ENCODE measurements at regions not wholly inside any gene's neighbourhood (a gene's known extent, or its start where the extent isn't known, plus 50 kb on each side); places are given as distances from the start of the nearest gene placed in this dataset.

GRCh38 chr14:51554953-51555352 lies 96.8 kb upstream of the FRMD6 start:
- Histone ChIP-seq H3K79me2 (ENCODE audit: insufficient read depth, low read length) (no peaks in the 10 kb centered on the region), H3K9me3 (ENCODE audit: insufficient read depth, low read length) (no peaks in the 10 kb centered on the region), H3K4me3 (ENCODE audit: insufficient read depth, low read length, poor library complexity, severe bottlenecking) (no peak overlapping the region), H3K36me3 (ENCODE audit: low read length) (no peaks in the 10 kb centered on the region), H3K9me2 (replicated peaks; ENCODE audit: insufficient read depth, low read length) (no peaks in the 10 kb centered on the region), H3K27ac (ENCODE audit: low read depth, low read length) (no peak overlapping the region), H4K20me1 (ENCODE audit: low read depth, low read length) (no peaks in the 10 kb centered on the region), H3K4me2 (ENCODE audit: low read depth, low read length, poor library complexity, severe bottlenecking) (no peak overlapping the region), H3K9ac (ENCODE audit: low read length) (no peak overlapping the region), H2AFZ (ENCODE audit: low read depth, low read length, severe bottlenecking) (no peak overlapping the region), H3K27me3 (ENCODE audit: low read length) (no peaks in the 10 kb centered on the region), H3F3A (ENCODE audit: insufficient read depth) (no peaks in the 10 kb centered on the region)
- TF ChIP-seq EZH2phosphoT487 (conservative IDR thresholded peaks at IDR 0.05; ENCODE audit: low read length) (no peak), CTCF (IDR thresholded peaks at IDR 0.05; ENCODE audit: insufficient read depth, low read length, poor library complexity, severe bottlenecking) (no peak)

GRCh38 chr14:51561141-51561540 lies 90.6 kb upstream of the FRMD6 start:
- TF ChIP-seq CTCF (IDR thresholded peaks at IDR 0.05; ENCODE audit: insufficient read depth, low read length, poor library complexity, severe bottlenecking) = no peak
- TF ChIP-seq EZH2phosphoT487 (conservative IDR thresholded peaks at IDR 0.05; ENCODE audit: low read length) = no peak
- Histone ChIP-seq H2AFZ (ENCODE audit: low read depth, low read length, severe bottlenecking) (no peak overlapping the region), H3K36me3 (ENCODE audit: low read length) (no peaks in the 10 kb centered on the region), H3K9ac (ENCODE audit: low read length) (no peak overlapping the region), H3K79me2 (ENCODE audit: insufficient read depth, low read length) (no peaks in the 10 kb centered on the region), H3K9me2 (replicated peaks; ENCODE audit: insufficient read depth, low read length) (no peaks in the 10 kb centered on the region), H4K20me1 (ENCODE audit: low read depth, low read length) (no peaks in the 10 kb centered on the region), H3K4me3 (ENCODE audit: insufficient read depth, low read length, poor library complexity, severe bottlenecking) (no peak overlapping the region), H3K27ac (ENCODE audit: low read depth, low read length) (no peak overlapping the region), H3K27me3 (ENCODE audit: low read length) (no peaks in the 10 kb centered on the region), H3F3A (ENCODE audit: insufficient read depth) (no peaks in the 10 kb centered on the region), H3K9me3 (ENCODE audit: insufficient read depth, low read length) (no peaks in the 10 kb centered on the region), H3K4me2 (ENCODE audit: low read depth, low read length, poor library complexity, severe bottlenecking) (no peak overlapping the region)

- Histone ChIP-seq H3K27me3 (ENCODE audit: low read length) (no peaks in the 10 kb centered on the region), H3K27ac (ENCODE audit: low read depth, low read length) (no peak overlapping the region), H3K36me3 (ENCODE audit: low read length) (no peaks in the 10 kb centered on the region), H3K9me3 (ENCODE audit: insufficient read depth, low read length) (no peaks in the 10 kb centered on the region), H3K9me2 (replicated peaks; ENCODE audit: insufficient read depth, low read length) (no peaks in the 10 kb centered on the region), H2AFZ (ENCODE audit: low read depth, low read length, severe bottlenecking) (no peak overlapping the region), H3K79me2 (ENCODE audit: insufficient read depth, low read length) (no peaks in the 10 kb centered on the region), H3F3A (ENCODE audit: insufficient read depth) (no peaks in the 10 kb centered on the region), H3K4me2 (ENCODE audit: low read depth, low read length, poor library complexity, severe bottlenecking) (no peak overlapping the region), H4K20me1 (ENCODE audit: low read depth, low read length) (no peaks in the 10 kb centered on the region), H3K4me3 (ENCODE audit: insufficient read depth, low read length, poor library complexity, severe bottlenecking) (no peak overlapping the region), H3K9ac (ENCODE audit: low read length) (no peak overlapping the region)
- TF ChIP-seq CTCF (IDR thresholded peaks at IDR 0.05; ENCODE audit: insufficient read depth, low read length, poor library complexity, severe bottlenecking) (no peak), EZH2phosphoT487 (conservative IDR thresholded peaks at IDR 0.05; ENCODE audit: low read length) (no peak)
Measured at GRCh38 chr14:51562816-51563215, 88.9 kb upstream of the FRMD6 start.

- H2AFZ ChIP-seq (ENCODE audit: low read depth, low read length, severe bottlenecking) = no peak overlapping the region
- H3K4me3 ChIP-seq (ENCODE audit: insufficient read depth, low read length, poor library complexity, severe bottlenecking) = no peak overlapping the region
- no peaks in the 10 kb centered on the region for H3F3A ChIP-seq (ENCODE audit: insufficient read depth)
- no peak overlapping the region for H3K27ac ChIP-seq (ENCODE audit: low read depth, low read length)
- H3K79me2 ChIP-seq (ENCODE audit: insufficient read depth, low read length) = no peaks in the 10 kb centered on the region
- no peak overlapping the region for H3K4me2 ChIP-seq (ENCODE audit: low read depth, low read length, poor library complexity, severe bottlenecking)
- no peaks in the 10 kb centered on the region for H4K20me1 ChIP-seq (ENCODE audit: low read depth, low read length)
- H3K9ac ChIP-seq (ENCODE audit: low read length) = no peak overlapping the region
- no peaks in the 10 kb centered on the region for H3K9me2 ChIP-seq (replicated peaks; ENCODE audit: insufficient read depth, low read length)
- TF ChIP-seq CTCF (IDR thresholded peaks at IDR 0.05; ENCODE audit: insufficient read depth, low read length, poor library complexity, severe bottlenecking) (no peak), EZH2phosphoT487 (conservative IDR thresholded peaks at IDR 0.05; ENCODE audit: low read length) (no peak)
- no peaks in the 10 kb centered on the region for H3K9me3 ChIP-seq (ENCODE audit: insufficient read depth, low read length)
- H3K27me3 ChIP-seq (ENCODE audit: low read length) = no peaks in the 10 kb centered on the region
- no peaks in the 10 kb centered on the region for H3K36me3 ChIP-seq (ENCODE audit: low read length)
Measured at GRCh38 chr14:51563560-51563959, 88.2 kb upstream of the FRMD6 start.
